HCT116 (cell line): ENCODE measurements at regions not wholly inside any gene's neighbourhood (a gene's known extent, or its start where the extent isn't known, plus 50 kb on each side); places are given as distances from the start of the nearest gene placed in this dataset.
"Not testable (repeated sequence)": the region's sequence is repeated elsewhere in the genome, so short reads cannot be mapped to it uniquely, and the experiment has no call there.

Experiments
- EGR1 ChIP-seq: IDR thresholded peaks from 2 replicates; pipeline ENCODE4 v1.6.1; 2012; ENCODE audit warnings: low read depth
- EZH2 ChIP-seq: fragments of 200-600 bp; sonication (generic); IDR thresholded peaks from 2 replicates; pipeline ENCODE4 v1.6.1; 2017; ENCODE audit warnings: antibody characterized with exemption, mixed run types
- EZH2phosphoT487 ChIP-seq: fragments of 200-600 bp; IDR thresholded peaks from 2 replicates; pipeline ENCODE4 v1.6.1; 2018; ENCODE audit warnings: antibody characterized with exemption, borderline replicate concordance
- POLR2A ChIP-seq: IDR thresholded peaks from 2 replicates; pipeline ENCODE4 v1.7.0; 2011; ENCODE audit warnings: borderline replicate concordance; ENCODE audit not compliant: insufficient read depth, insufficient read length; ENCODE audit errors: extremely low read depth
- POLR2AphosphoS5 ChIP-seq: IDR thresholded peaks from 2 replicates; pipeline ENCODE4 v1.6.1; 2011; ENCODE audit warnings: mild to moderate bottlenecking, low read depth, low read length, moderate library complexity
- RAD21 ChIP-seq: IDR thresholded peaks from 2 replicates; pipeline ENCODE4 v1.6.1; 2012; ENCODE audit warnings: low read depth, mild to moderate bottlenecking
- REST ChIP-seq: IDR thresholded peaks from 2 replicates; pipeline ENCODE4 v1.6.1; 2012; ENCODE audit warnings: low read depth
- SRF ChIP-seq: IDR thresholded peaks from 2 replicates; pipeline ENCODE4 v1.6.1; 2012; ENCODE audit warnings: low read depth
- TCF7L2 ChIP-seq: IDR thresholded peaks from 2 replicates; pipeline ENCODE4 v1.7.0; 2011; ENCODE audit warnings: borderline replicate concordance, inconsistent platforms; ENCODE audit not compliant: insufficient read depth, insufficient read length; ENCODE audit errors: extremely low read depth
- ZNF274 ChIP-seq: fragments of 200-500 bp; sonication (Bioruptor generic); IDR thresholded peaks from 2 replicates; pipeline ENCODE4 v1.6.1; 2014; ENCODE audit warnings: mild to moderate bottlenecking, low read depth, low read length, inconsistent platforms
- TF ChIP-seq, protein P1 (sequence below), 3 experiments: fragments of 200-600 bp in 1 of 3; sonication (generic) in 1 of 3; IDR thresholded peaks in 2 of 3; conservative IDR thresholded peaks in 1 of 3; 2 replicates each; pipeline ENCODE4 v1.5.1; 2012 to 2017; ENCODE audit warnings: low read depth in 2 of 3, low read length in 2 of 3, antibody characterized with exemption in 1 of 3, borderline replicate concordance in 1 of 3, control low read depth in 1 of 3, mild to moderate bottlenecking in 1 of 3, mixed read lengths in 1 of 3, mixed run types in 1 of 3, moderate library complexity in 1 of 3; ENCODE audit not compliant: insufficient read depth in 1 of 3
- TF ChIP-seq, protein P2 (sequence below): IDR thresholded peaks from 2 replicates; pipeline ENCODE4 v1.6.1; 2012

DNA sequence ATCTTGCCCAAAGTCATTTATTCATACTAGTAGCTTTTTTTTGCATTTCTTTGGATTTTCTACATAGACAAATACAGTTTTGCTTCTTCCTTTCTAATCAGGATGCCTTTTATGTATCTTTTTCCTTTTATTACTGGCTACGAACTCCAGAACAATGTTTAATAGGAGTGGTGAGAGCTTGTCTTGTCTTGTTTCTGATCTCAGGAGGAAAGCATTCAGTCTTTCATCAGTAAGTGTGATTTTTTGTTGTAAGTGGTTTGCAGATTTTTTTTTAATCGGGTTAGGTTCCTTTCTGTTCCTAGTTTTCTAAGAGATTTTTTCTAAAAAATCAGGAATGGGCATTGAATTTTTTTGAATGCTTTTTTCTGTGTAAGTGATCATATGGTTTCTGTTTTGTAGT, 86.8 kb downstream of the PROP1 start:
- TF ChIP-seq, protein P1, sequence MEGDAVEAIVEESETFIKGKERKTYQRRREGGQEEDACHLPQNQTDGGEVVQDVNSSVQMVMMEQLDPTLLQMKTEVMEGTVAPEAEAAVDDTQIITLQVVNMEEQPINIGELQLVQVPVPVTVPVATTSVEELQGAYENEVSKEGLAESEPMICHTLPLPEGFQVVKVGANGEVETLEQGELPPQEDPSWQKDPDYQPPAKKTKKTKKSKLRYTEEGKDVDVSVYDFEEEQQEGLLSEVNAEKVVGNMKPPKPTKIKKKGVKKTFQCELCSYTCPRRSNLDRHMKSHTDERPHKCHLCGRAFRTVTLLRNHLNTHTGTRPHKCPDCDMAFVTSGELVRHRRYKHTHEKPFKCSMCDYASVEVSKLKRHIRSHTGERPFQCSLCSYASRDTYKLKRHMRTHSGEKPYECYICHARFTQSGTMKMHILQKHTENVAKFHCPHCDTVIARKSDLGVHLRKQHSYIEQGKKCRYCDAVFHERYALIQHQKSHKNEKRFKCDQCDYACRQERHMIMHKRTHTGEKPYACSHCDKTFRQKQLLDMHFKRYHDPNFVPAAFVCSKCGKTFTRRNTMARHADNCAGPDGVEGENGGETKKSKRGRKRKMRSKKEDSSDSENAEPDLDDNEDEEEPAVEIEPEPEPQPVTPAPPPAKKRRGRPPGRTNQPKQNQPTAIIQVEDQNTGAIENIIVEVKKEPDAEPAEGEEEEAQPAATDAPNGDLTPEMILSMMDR (IDR thresholded peaks at IDR 0.05 in 2 of 3, conservative IDR thresholded peaks at IDR 0.05 in 1 of 3; ENCODE audit: borderline replicate concordance in 1 of 3, insufficient read depth in 1 of 3, low read depth in 2 of 3, low read length in 2 of 3) = not testable (repeated sequence)
- not testable (repeated sequence) for TF ChIP-seq EZH2, SRF, POLR2AphosphoS5, POLR2A, REST, TCF7L2, EZH2phosphoT487, RAD21, ZNF274, EGR1
- TF ChIP-seq, protein P2, sequence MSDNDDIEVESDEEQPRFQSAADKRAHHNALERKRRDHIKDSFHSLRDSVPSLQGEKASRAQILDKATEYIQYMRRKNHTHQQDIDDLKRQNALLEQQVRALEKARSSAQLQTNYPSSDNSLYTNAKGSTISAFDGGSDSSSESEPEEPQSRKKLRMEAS = not testable (repeated sequence)
